Activated T-helper 1 cell treated with anti-CD3 and anti-CD28 coated beads, Interleukin-2, amount 50 U/mL, for 16 hours (primary cell): ENCODE measurements at regions not wholly inside any gene's neighbourhood (a gene's known extent, or its start where the extent isn't known, plus 50 kb on each side); places are given as distances from the start of the nearest gene placed in this dataset.
"Not testable (repeated sequence)": the region's sequence is repeated elsewhere in the genome, so short reads cannot be mapped to it uniquely, and the experiment has no call there.

ENCODE experiments used
- DNase-seq, 2 donors: peaks; one replicate each; pipeline ENCODE4 v3.0.0-alpha.2; 2020; ENCODE audit warnings: low read depth in 1 of 2, low spot score in 1 of 2

DNA sequence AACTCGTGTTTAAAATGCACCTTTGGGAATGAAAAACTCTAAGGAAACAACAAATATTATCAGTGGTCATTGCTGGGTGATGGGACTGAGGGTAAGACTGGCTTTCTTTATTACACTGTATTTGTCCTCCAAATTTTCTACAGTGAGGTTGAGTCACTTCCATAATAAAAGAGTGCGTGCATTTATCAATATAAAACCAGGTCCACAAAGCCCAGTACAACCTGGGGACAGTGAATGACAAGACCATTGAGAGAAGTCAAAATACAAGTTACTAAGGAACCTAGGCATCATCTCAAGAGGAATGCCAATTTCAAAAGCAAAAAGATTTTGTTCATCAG is 76.4 kb downstream of the MAGED4 start:
- DNase-seq, result no peak

DNA sequence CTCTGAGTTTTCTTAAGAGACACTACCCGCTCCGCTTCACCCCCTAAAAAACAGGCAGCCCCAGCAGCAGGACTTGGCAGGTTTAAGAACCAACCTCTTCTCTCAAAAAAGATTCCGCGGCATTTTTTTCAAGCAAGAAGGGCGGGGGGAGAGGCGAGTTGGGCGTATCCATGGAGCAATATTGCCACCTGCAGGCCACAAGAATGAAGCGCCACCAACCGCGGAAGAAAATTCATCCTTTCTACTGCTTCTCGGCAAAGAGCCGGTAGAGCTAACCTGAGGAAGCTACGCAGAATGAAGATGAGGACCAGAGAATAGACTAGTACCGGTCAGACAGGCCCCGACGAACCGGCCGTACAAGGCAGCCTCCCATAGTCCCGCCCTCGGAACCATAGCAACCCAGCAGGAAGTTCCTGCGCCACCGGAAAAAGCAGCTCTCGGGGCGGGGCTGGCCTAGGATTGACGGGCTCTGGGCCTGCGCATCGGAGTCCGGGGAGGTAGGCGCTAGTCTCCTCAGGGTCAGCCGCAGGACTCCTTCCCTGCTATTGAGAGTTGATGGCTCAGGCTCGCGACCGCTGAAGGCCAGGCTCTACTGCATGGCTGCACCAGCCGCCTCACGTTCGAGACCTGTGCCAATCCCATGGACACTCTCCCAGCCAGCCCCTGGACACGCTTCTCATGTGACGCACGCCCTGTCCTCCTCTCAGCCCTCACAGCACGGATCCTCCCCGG is 76.9 kb downstream of the MAGED4 start:
- peak; percentile 69 to 86 for DNase-seq

DNA sequence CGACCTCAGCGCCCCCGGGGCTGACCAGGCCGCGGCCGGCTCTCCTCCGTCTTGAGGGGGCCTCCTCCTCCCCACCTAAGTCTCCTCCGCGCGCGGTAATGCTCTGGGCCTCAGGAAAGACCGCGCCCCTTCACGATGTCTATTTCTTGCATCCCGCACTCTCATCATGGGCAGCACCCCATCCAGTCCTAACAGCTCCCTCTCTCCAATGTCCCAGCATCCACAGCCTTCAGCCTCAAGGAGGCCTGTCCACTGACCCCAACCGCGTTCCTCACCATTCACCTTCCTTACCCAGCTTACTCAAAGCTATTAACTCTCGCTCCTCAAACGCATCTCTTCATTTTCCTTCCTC is 77.5 kb downstream of the MAGED4 start:
- DNase-seq, result no peak

DNA sequence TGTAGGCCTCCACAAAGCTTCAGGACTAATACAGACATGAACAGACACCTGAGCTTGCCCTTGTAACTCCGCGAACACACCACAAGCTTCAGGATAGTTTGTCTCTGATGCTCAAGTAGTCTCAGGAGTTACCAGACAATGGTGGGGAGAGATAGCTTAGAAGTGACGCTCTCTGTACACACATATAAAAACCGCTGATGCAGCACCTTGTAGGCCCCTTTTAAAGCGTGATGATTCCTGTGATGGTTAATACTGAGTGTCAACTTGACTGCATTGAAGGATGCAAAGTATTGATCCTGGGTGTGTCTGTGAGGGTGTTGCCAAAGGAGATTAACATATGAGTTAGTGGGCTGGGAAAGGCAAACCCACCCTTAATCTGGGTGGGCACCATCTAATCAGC is 78.7 kb downstream of the MAGED4 start:
- no peak for DNase-seq

DNA sequence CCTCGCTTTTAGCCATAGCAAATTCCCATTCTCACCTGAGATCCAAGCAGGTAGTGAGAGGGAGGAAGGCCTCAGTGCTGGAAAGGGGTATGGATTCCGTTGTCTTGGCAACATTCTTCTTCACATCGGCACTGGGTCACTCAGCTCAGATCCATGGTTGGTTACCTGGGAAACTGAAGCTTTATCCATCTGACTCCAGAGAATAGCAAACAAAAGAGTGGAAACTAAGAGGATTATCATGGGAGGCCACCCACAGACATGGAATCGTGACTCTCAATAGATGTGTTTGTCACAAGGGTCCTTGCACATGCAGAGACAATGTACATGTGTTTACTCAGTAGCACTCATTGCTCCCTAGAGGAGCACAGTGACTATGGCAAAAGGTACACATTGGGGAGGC is 81.0 kb downstream of the MAGED4 start:
- DNase-seq, result no peak

DNA sequence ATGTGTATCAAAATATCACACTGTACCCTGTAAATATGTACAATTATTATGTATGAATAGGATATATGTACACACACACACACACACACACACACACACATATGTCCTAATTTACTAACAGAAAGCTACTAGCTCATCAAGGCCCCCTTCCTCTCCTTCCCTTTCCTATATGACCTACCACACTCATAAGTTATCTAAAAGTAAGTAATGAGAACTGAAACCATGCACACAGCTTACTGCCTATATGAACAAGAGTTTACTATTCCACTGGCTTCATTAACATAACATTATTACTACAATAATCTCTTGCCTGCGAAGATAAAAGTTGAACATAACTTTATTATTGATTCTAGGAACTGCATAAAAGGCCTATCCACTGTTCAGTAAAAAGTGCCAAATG is 83.8 kb downstream of the MAGED4 start:
- DNase-seq, result not testable (repeated sequence)

DNA sequence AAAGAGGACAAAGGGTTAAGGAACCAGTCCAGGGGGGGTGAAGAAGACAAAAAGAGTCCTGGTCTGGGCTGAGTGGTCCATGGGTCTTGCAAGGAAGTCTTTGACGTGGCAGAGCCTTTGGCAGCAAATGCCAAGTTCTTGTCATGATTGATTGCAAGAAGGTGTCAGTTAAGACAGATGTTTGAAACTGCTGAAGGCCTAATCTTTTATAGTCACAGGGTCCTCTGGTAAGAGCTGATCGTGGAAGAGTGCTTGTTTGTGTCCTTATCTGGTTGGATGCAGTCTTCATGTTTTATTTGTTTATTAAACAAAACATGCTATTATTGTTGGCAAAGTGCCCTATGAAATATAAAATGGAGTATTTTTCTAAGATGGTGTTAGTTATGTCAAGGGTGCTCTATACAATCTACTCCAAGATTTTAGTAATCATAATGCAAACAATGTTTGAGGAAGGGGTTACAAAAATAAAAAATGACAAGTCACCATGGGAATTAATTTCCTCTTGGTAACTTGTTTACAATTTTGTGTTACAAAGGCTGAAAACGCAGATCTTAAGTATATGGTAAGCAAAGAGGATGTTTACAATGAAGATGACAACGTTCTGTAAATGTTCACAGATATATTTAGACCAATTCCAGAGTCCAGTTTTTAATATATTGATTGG is 85.9 kb downstream of the MAGED4 start:
- DNase-seq, result no peak

DNA sequence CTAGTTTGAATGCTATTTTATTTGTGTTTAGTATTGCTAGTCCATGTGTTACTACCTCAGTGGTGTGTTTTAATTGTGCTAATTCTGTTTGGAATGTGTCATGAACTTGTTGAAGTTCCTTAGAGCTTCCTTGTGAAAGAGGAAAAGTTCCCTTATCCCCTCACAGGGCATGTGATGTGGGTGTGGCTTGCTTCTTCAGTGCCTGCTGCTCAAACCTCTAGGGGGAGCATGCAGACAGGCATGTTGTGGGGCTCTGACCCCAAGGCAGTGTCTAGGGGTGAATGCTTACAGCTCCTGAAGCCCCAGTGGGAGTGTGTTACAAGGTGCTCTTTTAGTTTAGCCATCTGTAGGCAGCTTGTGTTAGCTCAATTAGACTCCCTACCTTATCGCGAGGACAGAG is 86.5 kb downstream of the MAGED4 start:
- no peak for DNase-seq

DNA sequence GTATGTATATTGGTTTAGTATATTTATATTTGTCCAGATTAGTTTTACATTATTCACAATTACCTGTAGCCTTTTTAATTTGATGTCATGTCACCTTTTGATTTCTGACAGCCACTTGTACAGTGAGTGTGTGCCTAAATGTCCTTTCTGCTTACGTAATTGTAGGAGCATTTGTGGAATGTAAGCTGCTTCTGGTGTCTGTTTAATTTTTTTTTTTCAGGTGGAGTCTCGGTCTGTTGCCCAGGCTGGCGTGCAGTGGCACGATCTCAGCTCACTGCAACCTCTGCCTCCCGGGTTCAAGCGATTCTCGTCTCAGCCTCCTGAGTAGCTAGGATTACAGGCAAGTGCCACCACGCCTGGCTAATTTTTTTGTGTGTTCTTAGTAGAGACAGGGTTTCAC is 91.2 kb upstream of the XAGE2 start:
- DNase-seq, result no peak

DNA sequence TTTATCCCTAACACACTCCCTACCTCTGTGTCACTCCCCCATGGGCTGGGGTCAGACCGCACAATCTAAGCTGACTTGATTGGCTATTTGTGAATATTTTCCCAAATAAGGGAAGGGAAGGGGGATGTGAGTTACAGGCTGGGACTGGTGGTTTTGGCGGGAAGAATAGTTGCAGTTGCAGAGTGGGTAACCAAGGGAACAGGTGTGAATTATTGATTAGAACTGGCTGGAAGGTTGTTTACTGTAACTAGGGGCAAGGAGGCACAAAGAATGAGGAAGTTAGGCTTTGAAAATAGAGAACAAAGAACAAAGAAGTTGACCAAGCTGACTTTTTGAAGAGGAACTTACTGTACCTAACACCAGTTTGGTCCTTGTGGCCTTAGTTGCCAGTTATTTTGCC is 88.0 kb upstream of the XAGE2 start:
- DNase-seq, result no peak

DNA sequence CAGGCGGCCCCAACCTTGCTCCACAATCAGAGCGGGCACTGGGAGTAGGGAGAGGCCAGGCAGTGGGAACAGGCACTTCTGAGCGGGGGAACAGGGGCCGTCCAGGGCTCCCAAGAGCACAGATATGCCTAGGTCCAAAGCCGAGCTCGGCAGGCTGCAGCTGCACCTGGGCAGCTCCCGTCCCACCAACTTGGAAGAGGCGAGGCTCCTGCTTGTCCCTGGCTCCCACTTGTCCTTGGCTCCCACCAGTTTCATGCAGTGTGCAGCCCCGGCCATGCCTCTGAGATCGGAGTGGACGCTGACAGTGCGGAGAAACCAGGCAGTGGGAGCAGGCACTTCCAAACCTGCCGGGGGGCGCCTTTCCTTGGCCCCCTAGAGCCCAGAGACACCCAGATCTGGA is 84.0 kb upstream of the XAGE2 start:
- no peak for DNase-seq

DNA sequence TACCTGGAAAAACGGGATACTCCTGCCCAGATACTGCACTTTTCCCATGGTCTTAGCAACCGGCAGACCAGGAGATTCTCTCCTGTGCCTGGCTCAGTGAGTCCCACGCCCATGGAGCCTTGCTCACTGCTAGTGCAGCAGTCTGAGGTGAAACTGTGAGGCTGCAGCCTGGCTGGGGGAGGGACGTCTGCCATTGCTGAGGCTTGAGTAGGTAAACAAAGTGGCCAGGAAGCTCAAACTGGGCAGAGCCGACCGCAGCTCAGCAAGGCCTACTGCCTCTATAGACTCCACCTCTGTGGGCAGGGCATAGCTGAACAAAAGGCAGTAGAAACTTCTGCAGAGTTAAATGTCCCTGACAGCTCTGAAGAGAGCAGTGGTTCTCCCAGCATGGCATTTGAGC is 69.9 kb upstream of the XAGE2 start:
- DNase-seq, result not testable (repeated sequence)

DNA sequence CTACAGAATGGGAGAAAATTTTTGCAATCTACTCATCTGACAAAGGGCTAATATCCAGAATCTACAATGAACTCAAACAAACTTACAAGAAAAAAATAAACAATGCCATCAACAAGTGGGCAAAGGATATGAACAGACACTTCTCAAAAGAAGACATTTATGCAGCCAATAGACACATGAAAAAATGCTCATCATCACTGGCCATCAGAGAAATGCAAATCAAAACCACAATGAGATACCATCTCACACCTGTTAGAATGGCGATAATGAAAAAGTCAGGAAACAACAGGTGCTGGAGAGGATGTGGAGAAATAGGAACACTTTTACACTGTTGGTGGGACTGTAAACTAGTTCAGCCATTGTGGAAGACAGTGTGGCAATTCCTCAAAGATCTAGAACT is 60.3 kb upstream of the XAGE2 start:
- DNase-seq, result not testable (repeated sequence)
